Parathyroid adenoma (tissue), 2 donors: ENCODE measurements at regions not wholly inside any gene's neighbourhood (a gene's known extent, or its start where the extent isn't known, plus 50 kb on each side); places are given as distances from the start of the nearest gene placed in this dataset.
"Not testable (repeated sequence)": the region's sequence is repeated elsewhere in the genome, so short reads cannot be mapped to it uniquely, and the experiment has no call there.

Source experiments
- H2AFZ ChIP-seq: fragments of 300-600 bp; sonication (generic); one replicate; pipeline ENCODE4 v1.7.0; 2017; ENCODE audit warnings: antibody characterized with exemption, mild to moderate bottlenecking
- H3K27ac ChIP-seq: fragments of 300-600 bp; sonication (generic); one replicate; pipeline ENCODE4 v1.7.0; 2017
- H3K27me3 ChIP-seq: fragments of 300-600 bp; sonication (generic); one replicate; pipeline ENCODE4 v1.7.0; 2017; ENCODE audit warnings: low read length; ENCODE audit not compliant: control insufficient read depth, insufficient read depth
- H3K36me3 ChIP-seq: fragments of 300-600 bp; sonication (generic); one replicate; pipeline ENCODE4 v1.7.0; 2017; ENCODE audit warnings: low read length; ENCODE audit not compliant: control insufficient read depth, insufficient read depth
- H3K4me1 ChIP-seq: fragments of 300-600 bp; sonication (generic); one replicate; pipeline ENCODE4 v1.7.0; 2017; ENCODE audit warnings: control low read depth
- H3K4me2 ChIP-seq: fragments of 300-600 bp; sonication (generic); one replicate; pipeline ENCODE4 v1.7.0; 2017; ENCODE audit warnings: low read length
- H3K4me3 ChIP-seq: fragments of 300-600 bp; sonication (generic); one replicate; pipeline ENCODE4 v1.7.0; 2017; ENCODE audit warnings: low read depth, low read length
- H3K79me2 ChIP-seq: fragments of 300-600 bp; sonication (generic); one replicate; pipeline ENCODE4 v1.7.0; 2017; ENCODE audit warnings: control low read depth
- H3K9ac ChIP-seq: fragments of 300-600 bp; sonication (generic); one replicate; pipeline ENCODE4 v1.7.0; 2017; ENCODE audit warnings: mild to moderate bottlenecking
- H3K9me3 ChIP-seq: fragments of 300-600 bp; sonication (generic); one replicate; pipeline ENCODE4 v1.7.0; 2017; ENCODE audit warnings: low read length; ENCODE audit not compliant: control insufficient read depth
- CTCF ChIP-seq: fragments of 300-600 bp; sonication (generic); IDR thresholded peaks from one replicate; pipeline ENCODE4 v1.7.0; 2017; ENCODE audit warnings: antibody characterized with exemption, mild to moderate bottlenecking
- donor health status: primary hyperparathyroidism.

GRCh38 chr10:64041185-64041988 is 520.2 kb downstream of the REEP3 start:
- peak; percentile 99 for TF ChIP-seq CTCF
- H3K79me2 ChIP-seq: no peaks in the 10 kb centered on the region
- peak overlapping the region; percentile 90 for H2AFZ ChIP-seq
- no peaks in the 10 kb centered on the region for H3K9me3 ChIP-seq
- no peak overlapping the region for H3K9ac ChIP-seq
- H3K4me2 ChIP-seq: peak overlapping the region; percentile 42
- H3K27me3 ChIP-seq: no peaks in the 10 kb centered on the region
- no peak overlapping the region for H3K27ac ChIP-seq
- no peaks in the 10 kb centered on the region for H3K36me3 ChIP-seq
- peaks cover 4% of the 10 kb centered on the region for H3K4me1 ChIP-seq
- H3K4me3 ChIP-seq: peak overlapping the region; percentile 30

GRCh38 chr10:64041989-64042490 is 520.8 kb downstream of the REEP3 start:
- Histone ChIP-seq H3K4me1 (peaks cover 4% of the 10 kb centered on the region), H3K4me3 (no peak overlapping the region), H3K27ac (no peak overlapping the region), H2AFZ (peak overlapping the region; percentile 90), H3K36me3 (no peaks in the 10 kb centered on the region), H3K4me2 (no peak overlapping the region), H3K79me2 (no peaks in the 10 kb centered on the region), H3K27me3 (no peaks in the 10 kb centered on the region), H3K9ac (no peak overlapping the region), H3K9me3 (no peaks in the 10 kb centered on the region)
- no peak for TF ChIP-seq CTCF

- no peak overlapping the region for H3K27ac ChIP-seq
- no peak for TF ChIP-seq CTCF
These were observed 522.9 kb downstream of the REEP3 start for GRCh38 chr10:64044098-64044497.

GRCh38 chr10:64044957-64045632 is 523.9 kb downstream of the REEP3 start:
- not testable (repeated sequence) for H3K9me3 ChIP-seq, H3K79me2 ChIP-seq, H3K36me3 ChIP-seq, H3K4me3 ChIP-seq, H3K9ac ChIP-seq, H3K4me1 ChIP-seq, H3K4me2 ChIP-seq, H3K27me3 ChIP-seq, H3K27ac ChIP-seq, H2AFZ ChIP-seq

More at GRCh38 chr10:64044098-64044497, 522.9 kb downstream of the REEP3 start:
- Histone ChIP-seq H3K9ac (no peak overlapping the region), H3K27me3 (no peaks in the 10 kb centered on the region), H3K4me3 (no peak overlapping the region), H2AFZ (no peak overlapping the region), H3K4me1 (peaks cover 4% of the 10 kb centered on the region), H3K36me3 (no peaks in the 10 kb centered on the region), H3K9me3 (no peaks in the 10 kb centered on the region), H3K79me2 (no peaks in the 10 kb centered on the region), H3K4me2 (no peak overlapping the region)

- H3K4me1 ChIP-seq: no peaks in the 10 kb centered on the region
- TF ChIP-seq CTCF: no peak
- H3K79me2 ChIP-seq: no peaks in the 10 kb centered on the region
- no peaks in the 10 kb centered on the region for H3K27me3 ChIP-seq
- no peak overlapping the region for H3K27ac ChIP-seq
- no peak overlapping the region for H3K4me3 ChIP-seq
- no peak overlapping the region for H2AFZ ChIP-seq
- H3K36me3 ChIP-seq: no peaks in the 10 kb centered on the region
- no peak overlapping the region for H3K4me2 ChIP-seq
- H3K9ac ChIP-seq: no peak overlapping the region
- H3K9me3 ChIP-seq: no peaks in the 10 kb centered on the region
These were observed 533.2 kb downstream of the REEP3 start for GRCh38 chr10:64054392-64054791.
